ENCODE measurements at regions not wholly inside any gene's neighbourhood (a gene's known extent, or its start where the extent isn't known, plus 50 kb on each side); places are given as distances from the start of the nearest gene placed in this dataset.

DNA sequence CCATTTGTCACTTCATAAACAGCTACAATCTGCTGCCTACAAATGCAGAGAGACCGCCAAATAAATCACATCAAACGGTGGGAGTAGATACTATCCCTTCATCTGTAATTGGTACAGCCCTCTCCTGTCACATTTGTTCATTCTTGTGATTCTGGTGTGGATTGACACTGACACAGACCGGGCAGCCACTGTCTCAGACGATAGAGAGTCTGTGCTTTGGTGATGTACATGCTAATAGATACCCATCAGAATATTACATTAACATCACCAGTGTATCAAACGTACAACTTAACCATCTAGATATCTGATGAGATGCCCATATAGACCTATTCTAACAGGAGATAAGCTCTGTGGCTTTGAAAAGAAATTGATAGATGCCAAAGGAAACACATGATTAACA is 419.7 kb upstream of the ZEB2 start:
- intact Hi-C loops (cut with micrococcal nuclease; ENCODE audit: unreplicated experiment), result no loop called here
- BruUV-seq (replicated peaks), result no TSS peak
- no peaks in the 10 kb centered on the region for H3K79me2 ChIP-seq (ENCODE audit: low read depth)
- ChIA-PET POLR2A (ENCODE audit: unreplicated experiment) (no interaction called here), CTCF (no interaction called here)
- H3K9me3 ChIP-seq (ENCODE audit: insufficient read depth, low read depth), result no peaks in the 10 kb centered on the region
- DNase-seq, result no peak
- TF ChIP-seq EZH2 (IDR thresholded peaks at IDR 0.05; ENCODE audit: low read depth), result no peak
- TF ChIP-seq, protein P1, sequence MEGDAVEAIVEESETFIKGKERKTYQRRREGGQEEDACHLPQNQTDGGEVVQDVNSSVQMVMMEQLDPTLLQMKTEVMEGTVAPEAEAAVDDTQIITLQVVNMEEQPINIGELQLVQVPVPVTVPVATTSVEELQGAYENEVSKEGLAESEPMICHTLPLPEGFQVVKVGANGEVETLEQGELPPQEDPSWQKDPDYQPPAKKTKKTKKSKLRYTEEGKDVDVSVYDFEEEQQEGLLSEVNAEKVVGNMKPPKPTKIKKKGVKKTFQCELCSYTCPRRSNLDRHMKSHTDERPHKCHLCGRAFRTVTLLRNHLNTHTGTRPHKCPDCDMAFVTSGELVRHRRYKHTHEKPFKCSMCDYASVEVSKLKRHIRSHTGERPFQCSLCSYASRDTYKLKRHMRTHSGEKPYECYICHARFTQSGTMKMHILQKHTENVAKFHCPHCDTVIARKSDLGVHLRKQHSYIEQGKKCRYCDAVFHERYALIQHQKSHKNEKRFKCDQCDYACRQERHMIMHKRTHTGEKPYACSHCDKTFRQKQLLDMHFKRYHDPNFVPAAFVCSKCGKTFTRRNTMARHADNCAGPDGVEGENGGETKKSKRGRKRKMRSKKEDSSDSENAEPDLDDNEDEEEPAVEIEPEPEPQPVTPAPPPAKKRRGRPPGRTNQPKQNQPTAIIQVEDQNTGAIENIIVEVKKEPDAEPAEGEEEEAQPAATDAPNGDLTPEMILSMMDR (conservative IDR thresholded peaks at IDR 0.05), result no peak
- no peaks in the 10 kb centered on the region for H3K36me3 ChIP-seq (ENCODE audit: low read depth)
- H3F3A ChIP-seq (ENCODE audit: insufficient read depth, low read depth), result no peaks in the 10 kb centered on the region
- H4K20me1 ChIP-seq (ENCODE audit: insufficient read depth), result no peaks in the 10 kb centered on the region
- H3K4me2 ChIP-seq, result no peak overlapping the region
- H3K4me3 ChIP-seq, result no peak overlapping the region
- no peaks in the 10 kb centered on the region for H3K9me2 ChIP-seq (ENCODE audit: insufficient read depth)
- peaks cover 8% of the 10 kb centered on the region; the same call in 1 of the 2 replicates for H3K4me1 ChIP-seq (replicated peaks; ENCODE audit: insufficient read depth)
- H2AFZ ChIP-seq, result no peak overlapping the region
- no peak overlapping the region for H3K27ac ChIP-seq
- H3K27me3 ChIP-seq (ENCODE audit: insufficient read depth, low read depth), result no peaks in the 10 kb centered on the region

DNA sequence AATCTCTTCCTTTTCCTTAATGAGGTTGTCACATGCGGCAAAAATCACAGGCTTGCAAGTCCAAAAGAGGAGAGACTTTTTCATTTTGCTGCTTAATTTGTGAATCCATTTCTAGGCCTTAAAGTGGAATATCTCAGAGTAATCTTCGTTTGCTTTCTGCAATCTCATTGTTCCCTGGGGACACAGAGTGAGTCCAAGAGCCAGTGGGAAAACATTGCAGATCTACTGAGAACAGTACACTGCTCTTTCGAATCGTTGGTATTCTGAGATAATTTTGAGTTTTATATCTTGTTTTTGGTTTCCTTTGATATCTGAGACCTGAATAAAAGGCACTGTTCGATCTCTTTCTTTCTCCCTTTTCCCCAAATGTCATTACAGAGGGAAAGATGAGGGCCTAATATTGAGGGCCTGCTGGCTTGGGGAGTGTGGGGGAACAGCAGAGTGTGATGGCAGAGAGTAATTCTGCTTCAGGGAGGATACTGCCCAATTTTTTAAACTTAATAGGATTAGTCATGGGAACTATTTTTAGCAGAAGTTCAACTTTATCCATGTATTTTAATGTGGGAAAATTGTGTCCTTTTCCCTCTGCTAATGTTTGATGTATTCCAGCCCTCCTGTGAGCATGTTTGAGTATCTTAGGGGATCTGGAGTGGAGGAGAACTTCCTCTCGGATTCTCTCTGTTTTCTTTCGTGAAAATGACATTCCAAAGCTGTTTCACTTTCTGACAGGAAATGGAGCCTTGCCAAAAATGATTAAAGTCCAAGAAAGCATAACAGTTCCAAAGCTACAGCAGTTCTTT is 418.2 kb upstream of the ZEB2 start:
- Histone ChIP-seq H3F3A (ENCODE audit: insufficient read depth, low read depth) (no peaks in the 10 kb centered on the region), H3K27ac (no peak overlapping the region), H3K9me3 (ENCODE audit: insufficient read depth, low read depth) (no peaks in the 10 kb centered on the region), H3K4me1 (replicated peaks; ENCODE audit: insufficient read depth) (0 out of 2 replicates have a peak, but pooled peaks cover 5% of the 10 kb centered on the region), H3K9me2 (ENCODE audit: insufficient read depth) (no peaks in the 10 kb centered on the region; the same call in 1 of the 2 replicates), H4K20me1 (ENCODE audit: insufficient read depth) (no peaks in the 10 kb centered on the region), H3K79me2 (ENCODE audit: low read depth) (no peaks in the 10 kb centered on the region), H3K36me3 (ENCODE audit: low read depth) (no peaks in the 10 kb centered on the region), H2AFZ (peak overlapping the region; percentile 31; the same call in 1 of the 2 replicates), H3K4me3 (no peak overlapping the region), H3K27me3 (ENCODE audit: insufficient read depth, low read depth) (no peaks in the 10 kb centered on the region), H3K4me2 (peak overlapping the region; percentile 56; the same call in 1 of the 2 replicates)
- DNase-seq, result no peak
- ChIA-PET CTCF (interaction anchor here (0.6 kb wide), 1 partner anchor 229 kb away, joined by 3 read pairs; no protein-coding TSS in a partner anchor), POLR2A (ENCODE audit: unreplicated experiment) (no interaction called here)
- intact Hi-C loops (cut with micrococcal nuclease; ENCODE audit: unreplicated experiment), result no loop called here
- no TSS peak for BruUV-seq (replicated peaks)
- TF ChIP-seq EZH2 (IDR thresholded peaks at IDR 0.05; ENCODE audit: low read depth), result no peak
- TF ChIP-seq, protein P1 (conservative IDR thresholded peaks at IDR 0.05), result no peak

DNA sequence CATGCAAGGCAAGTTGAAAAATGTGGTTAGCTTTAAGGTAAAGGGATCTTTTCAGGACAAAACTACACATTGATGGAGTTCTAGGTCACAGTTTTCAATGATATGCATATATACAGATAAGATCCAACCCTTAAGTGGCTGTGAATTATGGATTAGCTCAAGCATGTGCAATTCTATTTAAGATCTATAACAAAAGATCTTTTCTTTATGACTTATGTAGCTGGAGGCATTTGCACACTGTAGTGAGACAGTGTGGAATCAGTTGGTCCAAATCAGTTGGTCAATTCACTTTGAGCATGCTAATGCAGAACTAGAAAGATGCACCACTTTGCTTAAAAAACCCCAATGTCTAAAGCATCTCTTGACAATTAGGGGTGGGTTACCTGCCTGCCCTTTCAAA is 417.1 kb upstream of the ZEB2 start:
- Histone ChIP-seq H3K4me2 (no peak overlapping the region), H3K4me1 (replicated peaks; ENCODE audit: insufficient read depth) (no peaks in the 10 kb centered on the region), H3K27ac (no peak overlapping the region), H3K36me3 (ENCODE audit: low read depth) (no peaks in the 10 kb centered on the region), H3K4me3 (no peak overlapping the region), H2AFZ (no peak overlapping the region), H3F3A (ENCODE audit: insufficient read depth, low read depth) (no peaks in the 10 kb centered on the region), H3K79me2 (ENCODE audit: low read depth) (no peaks in the 10 kb centered on the region), H3K27me3 (ENCODE audit: insufficient read depth, low read depth) (no peaks in the 10 kb centered on the region), H3K9me2 (ENCODE audit: insufficient read depth) (no peaks in the 10 kb centered on the region; the same call in 1 of the 2 replicates), H3K9me3 (ENCODE audit: insufficient read depth, low read depth) (no peaks in the 10 kb centered on the region), H4K20me1 (ENCODE audit: insufficient read depth) (no peaks in the 10 kb centered on the region)
- TF ChIP-seq, protein P1 (conservative IDR thresholded peaks at IDR 0.05), result no peak
- TF ChIP-seq EZH2 (IDR thresholded peaks at IDR 0.05; ENCODE audit: low read depth), result no peak
- ChIA-PET POLR2A (ENCODE audit: unreplicated experiment) (no interaction called here), CTCF (no interaction called here)
- DNase-seq, result no peak
- intact Hi-C loops (cut with micrococcal nuclease; ENCODE audit: unreplicated experiment), result no loop called here
- BruUV-seq (replicated peaks), result no TSS peak
